SK-N-MC (cell line): ENCODE measurements at regions not wholly inside any gene's neighbourhood (a gene's known extent, or its start where the extent isn't known, plus 50 kb on each side); places are given as distances from the start of the nearest gene placed in this dataset.

Source experiments
- EZH2 ChIP-seq: fragments of 200-600 bp; sonication (generic); IDR thresholded peaks from one replicate; pipeline ENCODE4 v1.6.1; 2017; ENCODE audit warnings: antibody characterized with exemption
- POLR2AphosphoS5 ChIP-seq: IDR thresholded peaks from 2 replicates; pipeline ENCODE4 v1.6.1; 2012; ENCODE audit warnings: mild to moderate bottlenecking, low read depth, low read length, borderline replicate concordance

- no peak for TF ChIP-seq POLR2AphosphoS5
- no peak for TF ChIP-seq EZH2
Observed at GRCh38 chr2:75894170-75894569, 183.5 kb upstream of the GCFC2 start.
